Fibroblast of skin of back (primary cell): ENCODE measurements at regions not wholly inside any gene's neighbourhood (a gene's known extent, or its start where the extent isn't known, plus 50 kb on each side); places are given as distances from the start of the nearest gene placed in this dataset.
"Not testable (repeated sequence)": the region's sequence is repeated elsewhere in the genome, so short reads cannot be mapped to it uniquely, and the experiment has no call there.

Experiments
- DNase-seq: peaks from one replicate; pipeline ENCODE4 v3.0.0-alpha.2; 2013

GRCh38 chr2:142463047-142463446 lies 332.2 kb upstream of the LRP1B start:
- no peak for DNase-seq

GRCh38 chr2:142462306-142462705 lies 331.5 kb upstream of the LRP1B start:
- no peak for DNase-seq

- no peak for DNase-seq
Observed at GRCh38 chr2:142445551-142446072, 314.8 kb upstream of the LRP1B start.

GRCh38 chr2:142445023-142445422 lies 314.2 kb upstream of the LRP1B start:
- DNase-seq: no peak

- DNase-seq: no peak
Observed at GRCh38 chr2:142435847-142436246, 305.0 kb upstream of the LRP1B start.

GRCh38 chr2:142426064-142426463 lies 295.2 kb upstream of the LRP1B start:
- DNase-seq: no peak

GRCh38 chr2:142425551-142425950 lies 294.7 kb upstream of the LRP1B start:
- no peak for DNase-seq

- no peak for DNase-seq
Observed at GRCh38 chr2:142423603-142424002, 292.8 kb upstream of the LRP1B start.

- DNase-seq: no peak
Observed at GRCh38 chr2:142422769-142423168, 292.0 kb upstream of the LRP1B start.

- DNase-seq: no peak
Observed at GRCh38 chr2:142422041-142422440, 291.2 kb upstream of the LRP1B start.

GRCh38 chr2:142418699-142419098 lies 287.9 kb upstream of the LRP1B start:
- DNase-seq: not testable (repeated sequence)

- DNase-seq: no peak
Observed at GRCh38 chr2:142416996-142417395, 286.2 kb upstream of the LRP1B start.

- no peak for DNase-seq
Observed at GRCh38 chr2:142415461-142415860, 284.6 kb upstream of the LRP1B start.

- no peak for DNase-seq
Observed at GRCh38 chr2:142398212-142398611, 267.4 kb upstream of the LRP1B start.

- no peak for DNase-seq
Observed at GRCh38 chr2:142395291-142395690, 264.5 kb upstream of the LRP1B start.

GRCh38 chr2:142380372-142380771 lies 249.6 kb upstream of the LRP1B start:
- no peak for DNase-seq

- not testable (repeated sequence) for DNase-seq
Observed at GRCh38 chr2:142362069-142362468, 231.3 kb upstream of the LRP1B start.

GRCh38 chr2:142347751-142348150 lies 216.9 kb upstream of the LRP1B start:
- no peak for DNase-seq

GRCh38 chr2:142339261-142339660 lies 208.4 kb upstream of the LRP1B start:
- no peak for DNase-seq

- no peak for DNase-seq
Observed at GRCh38 chr2:142332196-142332595, 201.4 kb upstream of the LRP1B start.

GRCh38 chr2:142330458-142330857 lies 199.6 kb upstream of the LRP1B start:
- DNase-seq: no peak

- no peak for DNase-seq
Observed at GRCh38 chr2:142325870-142326269, 195.1 kb upstream of the LRP1B start.

GRCh38 chr2:142323206-142323605 lies 192.4 kb upstream of the LRP1B start:
- no peak for DNase-seq

GRCh38 chr2:142321706-142322280 lies 191.0 kb upstream of the LRP1B start:
- DNase-seq: peak; percentile 24

- no peak for DNase-seq
Observed at GRCh38 chr2:142320067-142320466, 189.3 kb upstream of the LRP1B start.
